Kidney (tissue), 13 donors: ENCODE measurements at regions not wholly inside any gene's neighbourhood (a gene's known extent, or its start where the extent isn't known, plus 50 kb on each side); places are given as distances from the start of the nearest gene placed in this dataset.

Source experiments
- DNase-seq, 5 donors: peaks; one replicate each; pipeline ENCODE4 v3.0.0-alpha.2; 2013 to 2020
- FAIRE-seq: peaks from 2 replicates; lab custom pipeline; 2012; peaks lifted over from hg19 to GRCh38; lab: Jason Lieb, UNC
- H3K27ac ChIP-seq, 2 donors: one replicate each; pipeline ENCODE4 v1.7.0; 2013; ENCODE audit warnings: low read depth in 2 of 2, low read length in 2 of 2, inconsistent platforms in 1 of 2
- H3K27me3 ChIP-seq: one replicate; pipeline ENCODE4 v1.7.1; 2013; ENCODE audit warnings: low read length, inconsistent platforms; ENCODE audit not compliant: control insufficient read depth, insufficient read depth
- H3K36me3 ChIP-seq, 3 donors: one replicate each; pipeline versions ENCODE4 v1.7.0 to v1.7.1; 2013; ENCODE audit warnings: low read length in 3 of 3, control low read depth in 1 of 3, inconsistent platforms in 1 of 3; ENCODE audit not compliant: insufficient read depth in 3 of 3, control insufficient read depth in 2 of 3
- H3K4me1 ChIP-seq, 3 donors: one replicate each; pipeline versions ENCODE4 v1.7.0 to v1.7.1; 2013; ENCODE audit warnings: low read length in 3 of 3, inconsistent platforms in 1 of 3, low read depth in 1 of 3; ENCODE audit not compliant: control insufficient read depth in 2 of 3, insufficient read depth in 2 of 3
- H3K4me3 ChIP-seq, 3 donors: one replicate each; pipeline versions ENCODE4 v1.7.0 to v1.8.1; 2013; ENCODE audit warnings: low read length in 3 of 3, control low read depth in 1 of 3, inconsistent platforms in 1 of 3
- H3K9ac ChIP-seq, 3 donors: one replicate each; pipeline versions ENCODE4 v1.7.0 to v1.7.1; 2013; ENCODE audit warnings: low read length in 3 of 3, control low read depth in 1 of 3, inconsistent platforms in 1 of 3
- H3K9me3 ChIP-seq, 3 donors: one replicate each; pipeline versions ENCODE4 v1.7.0 to v1.7.1; 2013; ENCODE audit warnings: low read length in 3 of 3, control low read depth in 1 of 3, inconsistent platforms in 1 of 3; ENCODE audit not compliant: control insufficient read depth in 2 of 3, insufficient read depth in 1 of 3
- intact Hi-C: fragments of 100-400 bp; cut with DNase I; formaldehyde crosslinking; loops from one replicate; pipeline ENCODE4 v1.11.1; 2022
- TF ChIP-seq, protein P1 (sequence below): IDR thresholded peaks from 3 replicates; pipeline ENCODE4 v1.5.1; 2012; ENCODE audit warnings: mild to moderate bottlenecking, moderate library complexity, borderline replicate concordance; ENCODE audit not compliant: insufficient read depth; ENCODE audit errors: extremely low read depth
- donor health status: control.
- donor health status: control.
- donor health status: control.
- donor health status: control.
- donor health status: control.
- donor health status: DM: yes; HTN: yes; CAD: no.
- donor health status: Normal renal cell carcinoma (clear cell type).

DNA sequence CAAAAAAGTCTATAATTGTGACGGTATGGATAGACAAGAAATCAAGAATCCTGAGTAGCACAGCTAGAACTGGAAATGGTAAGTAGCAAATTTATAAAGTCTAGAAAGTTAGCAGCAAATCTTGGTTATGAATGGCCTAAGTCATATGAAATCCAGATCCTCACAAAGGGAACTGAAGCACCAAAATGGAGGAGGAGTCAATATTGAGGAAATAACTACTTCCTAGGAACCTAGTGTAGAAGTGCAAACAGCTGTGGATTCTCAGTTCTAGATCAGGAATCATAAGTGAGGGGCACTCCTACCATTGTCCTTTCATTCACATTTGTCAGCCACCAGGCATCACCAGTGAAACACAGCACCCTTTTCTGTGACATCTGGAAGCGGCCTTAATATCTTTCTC is 202.2 kb upstream of the DCN start:
- Histone ChIP-seq H3K9ac (no peak overlapping the region), H3K27ac (peak overlapping the region; percentile 27 to 35), H3K4me3 (no peak overlapping the region), H3K27me3 (no peaks in the 10 kb centered on the region), H3K9me3 (no peaks in the 10 kb centered on the region), H3K4me1 (peaks cover 0 to 11% (median 2%) of the 10 kb centered on the region in 3 donors), H3K36me3 (no peaks in the 10 kb centered on the region)
- TF ChIP-seq, protein P1, sequence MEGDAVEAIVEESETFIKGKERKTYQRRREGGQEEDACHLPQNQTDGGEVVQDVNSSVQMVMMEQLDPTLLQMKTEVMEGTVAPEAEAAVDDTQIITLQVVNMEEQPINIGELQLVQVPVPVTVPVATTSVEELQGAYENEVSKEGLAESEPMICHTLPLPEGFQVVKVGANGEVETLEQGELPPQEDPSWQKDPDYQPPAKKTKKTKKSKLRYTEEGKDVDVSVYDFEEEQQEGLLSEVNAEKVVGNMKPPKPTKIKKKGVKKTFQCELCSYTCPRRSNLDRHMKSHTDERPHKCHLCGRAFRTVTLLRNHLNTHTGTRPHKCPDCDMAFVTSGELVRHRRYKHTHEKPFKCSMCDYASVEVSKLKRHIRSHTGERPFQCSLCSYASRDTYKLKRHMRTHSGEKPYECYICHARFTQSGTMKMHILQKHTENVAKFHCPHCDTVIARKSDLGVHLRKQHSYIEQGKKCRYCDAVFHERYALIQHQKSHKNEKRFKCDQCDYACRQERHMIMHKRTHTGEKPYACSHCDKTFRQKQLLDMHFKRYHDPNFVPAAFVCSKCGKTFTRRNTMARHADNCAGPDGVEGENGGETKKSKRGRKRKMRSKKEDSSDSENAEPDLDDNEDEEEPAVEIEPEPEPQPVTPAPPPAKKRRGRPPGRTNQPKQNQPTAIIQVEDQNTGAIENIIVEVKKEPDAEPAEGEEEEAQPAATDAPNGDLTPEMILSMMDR = no peak
- FAIRE-seq (no peak), DNase-seq (no peak)
- intact Hi-C loops = no loop called here

- Histone ChIP-seq H3K27ac (peak overlapping the region in 1 of 2 donors; percentile 35), H3K27me3 (no peaks in the 10 kb centered on the region), H3K9ac (no peak overlapping the region), H3K36me3 (no peaks in the 10 kb centered on the region), H3K9me3 (no peaks in the 10 kb centered on the region), H3K4me3 (no peak overlapping the region), H3K4me1 (peaks cover 0 to 11% (median 2%) of the 10 kb centered on the region in 3 donors)
- TF ChIP-seq, protein P1 = no peak
- intact Hi-C loops = no loop called here
- FAIRE-seq (no peak), DNase-seq (no peak)
These were observed 201.7 kb upstream of the DCN start for GRCh38 chr12:91384366-91384765.

DNA sequence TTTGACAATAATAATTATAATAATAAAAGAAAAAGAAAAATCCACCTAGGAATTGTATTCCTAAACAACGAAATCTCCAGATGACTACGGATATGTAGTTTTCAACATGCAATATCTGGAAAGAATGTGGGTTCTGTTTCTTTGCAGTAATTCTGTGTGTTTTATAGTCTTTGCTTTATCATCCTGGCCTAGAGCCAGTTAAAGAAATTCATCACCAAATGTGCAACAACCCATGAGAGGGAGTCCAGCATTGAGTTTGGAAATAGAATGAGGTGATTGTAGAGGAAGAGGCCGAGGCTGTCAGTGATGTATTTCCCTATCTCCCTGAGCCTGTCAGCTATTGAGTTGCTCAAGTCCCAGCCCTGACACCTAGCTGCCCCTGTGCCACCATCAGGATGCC is 200.5 kb upstream of the DCN start:
- Histone ChIP-seq H3K36me3 (no peaks in the 10 kb centered on the region), H3K4me3 (no peak overlapping the region), H3K27ac (no peak overlapping the region), H3K4me1 (peaks cover 0 to 10% (median 2%) of the 10 kb centered on the region in 3 donors), H3K9ac (no peak overlapping the region), H3K9me3 (no peaks in the 10 kb centered on the region), H3K27me3 (no peaks in the 10 kb centered on the region)
- DNase-seq = peak in 2 of 5 donors; percentile 44 to 75
- FAIRE-seq = no peak
- TF ChIP-seq, protein P1 = no peak
- intact Hi-C loops = no loop called here

DNA sequence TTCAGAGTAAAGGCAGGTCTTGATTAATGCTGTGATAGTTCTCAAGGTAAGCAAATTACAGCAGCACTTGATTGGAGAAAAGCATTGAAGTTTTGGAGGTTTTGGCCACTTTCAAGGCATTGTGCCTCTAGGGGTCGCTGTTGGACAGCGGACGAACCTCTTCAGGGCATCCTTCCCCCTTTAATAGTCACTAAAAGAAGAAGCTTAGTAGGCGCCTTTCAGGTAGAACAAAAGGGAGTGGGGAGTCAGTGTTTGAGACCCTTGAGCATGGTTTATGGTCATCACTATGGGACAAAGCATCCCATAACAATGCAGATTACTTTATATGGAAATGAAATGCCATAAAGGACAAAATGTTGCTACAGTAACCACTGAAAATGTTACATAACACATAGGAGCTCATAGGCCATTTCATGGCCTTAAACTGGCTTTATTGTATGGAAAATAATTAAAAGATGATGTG is 199.5 kb upstream of the DCN start:
- intact Hi-C loops = no loop called here
- Histone ChIP-seq H3K27ac (peak overlapping the region; percentile 12 to 57), H3K27me3 (no peaks in the 10 kb centered on the region), H3K9ac (peak overlapping the region in 2 of 3 donors; percentile 60 to 77), H3K4me1 (peaks cover 0 to 6% (median 0%) of the 10 kb centered on the region in 3 donors), H3K4me3 (peak overlapping the region; percentile 67 to 72 (median 68)), H3K9me3 (no peaks in the 10 kb centered on the region), H3K36me3 (no peaks in the 10 kb centered on the region)
- FAIRE-seq (no peak), DNase-seq (peak; percentile 84 to 96 (median 92))
- TF ChIP-seq, protein P1 = peak; percentile 88
